IgD-negative memory B cell (primary cell): ENCODE measurements at regions not wholly inside any gene's neighbourhood (a gene's known extent, or its start where the extent isn't known, plus 50 kb on each side); places are given as distances from the start of the nearest gene placed in this dataset.
"Not testable (repeated sequence)": the region's sequence is repeated elsewhere in the genome, so short reads cannot be mapped to it uniquely, and the experiment has no call there.

ENCODE experiments used
- H3K27ac Mint-ChIP-seq, 3 donors: one replicate each; pipeline ENCODE4 v1.8.0; 2020 to 2022; ENCODE audit warnings: mild to moderate bottlenecking in 3 of 3, mixed read lengths in 3 of 3, moderate library complexity in 1 of 3
- H3K27me3 Mint-ChIP-seq: one replicate; pipeline ENCODE4 v1.8.0; 2021; ENCODE audit warnings: mixed read lengths
- H3K36me3 Mint-ChIP-seq: one replicate; pipeline ENCODE4 v1.8.0; 2020; ENCODE audit warnings: mild to moderate bottlenecking, mixed read lengths
- H3K4me1 Mint-ChIP-seq, 3 donors: one replicate each; pipeline ENCODE4 v1.8.0; 2020 to 2022; ENCODE audit warnings: mixed read lengths in 3 of 3, mild to moderate bottlenecking in 1 of 3
- H3K4me3 Mint-ChIP-seq, 4 donors: one replicate each; pipeline ENCODE4 v1.8.0; 2020 to 2022; ENCODE audit warnings: mild to moderate bottlenecking in 4 of 4, mixed read lengths in 4 of 4, moderate library complexity in 3 of 4
- H3K9me3 Mint-ChIP-seq, 3 donors: one replicate each; pipeline ENCODE4 v1.8.0; 2020 to 2021; ENCODE audit warnings: mixed read lengths in 3 of 3, mild to moderate bottlenecking in 1 of 3

- Mint-ChIP-seq H3K4me3 (no peak overlapping the region), H3K9me3 (peaks cover 0 to 3% (median 0%) of the 10 kb centered on the region in 3 donors), H3K27me3 (peaks cover 29% of the 10 kb centered on the region), H3K36me3 (no peaks in the 10 kb centered on the region), H3K4me1 (peaks cover 5 to 8% (median 8%) of the 10 kb centered on the region in 3 donors), H3K27ac (peak overlapping the region in 1 of 3 donors; percentile 17)
Observed at GRCh38 chr20:17868151-17868550, 100.4 kb downstream of the SNX5 start.

- Mint-ChIP-seq H3K9me3 (peaks cover 0 to 3% (median 0%) of the 10 kb centered on the region in 3 donors), H3K27ac (no peak overlapping the region), H3K36me3 (no peaks in the 10 kb centered on the region), H3K4me3 (no peak overlapping the region), H3K27me3 (peaks cover 30% of the 10 kb centered on the region), H3K4me1 (peaks cover 6% of the 10 kb centered on the region in 3 donors)
Observed at GRCh38 chr20:17867131-17867925, 101.3 kb downstream of the SNX5 start.

- no peaks in the 10 kb centered on the region for H3K9me3 Mint-ChIP-seq
- H3K4me3 Mint-ChIP-seq, result peak overlapping the region in 1 of 4 donors; percentile 18
- H3K27me3 Mint-ChIP-seq, result peaks cover 34% of the 10 kb centered on the region
- H3K4me1 Mint-ChIP-seq, result peaks cover 0 to 8% (median 4%) of the 10 kb centered on the region in 3 donors
- H3K36me3 Mint-ChIP-seq, result no peaks in the 10 kb centered on the region
- peak overlapping the region in 1 of 3 donors; percentile 26 for H3K27ac Mint-ChIP-seq
Observed at GRCh38 chr20:17866234-17867001, 102.2 kb downstream of the SNX5 start.

GRCh38 chr20:17863577-17864292, 104.9 kb downstream of the SNX5 start:
- Mint-ChIP-seq H3K9me3 (no peaks in the 10 kb centered on the region), H3K27ac (no peak overlapping the region), H3K4me1 (peaks cover 14 to 25% (median 20%) of the 10 kb centered on the region in 3 donors), H3K27me3 (peaks cover 28% of the 10 kb centered on the region), H3K4me3 (no peak overlapping the region), H3K36me3 (no peaks in the 10 kb centered on the region)

- H3K9me3 Mint-ChIP-seq, result no peaks in the 10 kb centered on the region
Observed at GRCh38 chr20:17863209-17863576, 105.4 kb downstream of the SNX5 start.

GRCh38 chr20:17862171-17862570, 106.4 kb downstream of the SNX5 start:
- peaks cover 22 to 33% (median 31%) of the 10 kb centered on the region in 3 donors for H3K4me1 Mint-ChIP-seq
- no peaks in the 10 kb centered on the region for H3K36me3 Mint-ChIP-seq
- H3K27ac Mint-ChIP-seq, result no peak overlapping the region
- no peak overlapping the region for H3K4me3 Mint-ChIP-seq
- peaks cover 18% of the 10 kb centered on the region for H3K27me3 Mint-ChIP-seq
- H3K9me3 Mint-ChIP-seq, result no peaks in the 10 kb centered on the region

More at GRCh38 chr20:17863209-17863576, 105.4 kb downstream of the SNX5 start:
- Mint-ChIP-seq H3K27ac (no peak overlapping the region), H3K27me3 (peaks cover 24% of the 10 kb centered on the region), H3K36me3 (no peaks in the 10 kb centered on the region), H3K4me3 (no peak overlapping the region), H3K4me1 (peaks cover 16 to 28% (median 25%) of the 10 kb centered on the region in 3 donors)

GRCh38 chr20:17861620-17862019, 107.0 kb downstream of the SNX5 start:
- H3K27ac Mint-ChIP-seq, result not testable (repeated sequence)

GRCh38 chr20:17860301-17861197, 108.0 kb downstream of the SNX5 start:
- H3K4me1 Mint-ChIP-seq, result peaks cover 31 to 44% (median 41%) of the 10 kb centered on the region in 3 donors
- H3K27me3 Mint-ChIP-seq, result peaks cover 15% of the 10 kb centered on the region
- H3K4me3 Mint-ChIP-seq, result peak overlapping the region in 1 of 4 donors; percentile 67
- H3K36me3 Mint-ChIP-seq, result no peaks in the 10 kb centered on the region
- H3K27ac Mint-ChIP-seq, result no peak overlapping the region
- no peaks in the 10 kb centered on the region for H3K9me3 Mint-ChIP-seq

More at GRCh38 chr20:17861620-17862019, 107.0 kb downstream of the SNX5 start:
- Mint-ChIP-seq H3K4me3 (peak overlapping the region in 1 of 4 donors; percentile 1), H3K4me1 (peaks cover 26 to 38% (median 36%) of the 10 kb centered on the region in 3 donors), H3K27me3 (peaks cover 17% of the 10 kb centered on the region)
- not testable (repeated sequence) for H3K36me3 Mint-ChIP-seq, H3K9me3 Mint-ChIP-seq

GRCh38 chr20:17859616-17860232, 108.9 kb downstream of the SNX5 start:
- peaks cover 15% of the 10 kb centered on the region for H3K27me3 Mint-ChIP-seq
- H3K4me1 Mint-ChIP-seq, result peaks cover 37 to 44% (median 41%) of the 10 kb centered on the region in 3 donors
- peak overlapping the region in 1 of 3 donors; percentile 31 for H3K27ac Mint-ChIP-seq
- H3K4me3 Mint-ChIP-seq, result peak overlapping the region in 2 of 4 donors; percentile 68 to 71
- no peaks in the 10 kb centered on the region for H3K36me3 Mint-ChIP-seq
- no peaks in the 10 kb centered on the region for H3K9me3 Mint-ChIP-seq

GRCh38 chr20:17859002-17859615, 109.5 kb downstream of the SNX5 start:
- no peaks in the 10 kb centered on the region for H3K9me3 Mint-ChIP-seq
- peak overlapping the region in 1 of 3 donors; percentile 59 for H3K27ac Mint-ChIP-seq
- peaks cover 39 to 46% (median 46%) of the 10 kb centered on the region in 3 donors for H3K4me1 Mint-ChIP-seq
- H3K36me3 Mint-ChIP-seq, result no peaks in the 10 kb centered on the region
- peak overlapping the region in 2 of 4 donors; percentile 70 to 71 for H3K4me3 Mint-ChIP-seq
- peaks cover 17% of the 10 kb centered on the region for H3K27me3 Mint-ChIP-seq

GRCh38 chr20:17858450-17859001, 110.1 kb downstream of the SNX5 start:
- peaks cover 39 to 49% (median 46%) of the 10 kb centered on the region in 3 donors for H3K4me1 Mint-ChIP-seq
- no peaks in the 10 kb centered on the region for H3K36me3 Mint-ChIP-seq
- H3K9me3 Mint-ChIP-seq, result no peaks in the 10 kb centered on the region
- peak overlapping the region in 1 of 3 donors; percentile 59 for H3K27ac Mint-ChIP-seq
- H3K27me3 Mint-ChIP-seq, result peaks cover 17% of the 10 kb centered on the region
- peak overlapping the region in 2 of 4 donors; percentile 54 to 70 for H3K4me3 Mint-ChIP-seq

GRCh38 chr20:17857639-17858449, 110.8 kb downstream of the SNX5 start:
- H3K4me1 Mint-ChIP-seq, result peaks cover 41 to 49% (median 46%) of the 10 kb centered on the region in 3 donors
- H3K36me3 Mint-ChIP-seq, result no peaks in the 10 kb centered on the region

More at GRCh38 chr20:17857639-17858449, 110.8 kb downstream of the SNX5 start:
- Mint-ChIP-seq H3K27ac (peak overlapping the region in 1 of 3 donors; percentile 59), H3K27me3 (peaks cover 17% of the 10 kb centered on the region), H3K4me3 (peak overlapping the region in 2 of 4 donors; percentile 54 to 70), H3K9me3 (no peaks in the 10 kb centered on the region)
